Aorta (tissue), 5 donors: ENCODE measurements at regions not wholly inside any gene's neighbourhood (a gene's known extent, or its start where the extent isn't known, plus 50 kb on each side); places are given as distances from the start of the nearest gene placed in this dataset.

ENCODE experiments used
- ATAC-seq: fragments of 200-7000 bp; cut with Tn5 transposase; one replicate; pipeline ENCODE4 v1.9.1; 2022; ENCODE audit warnings: moderate library complexity; ENCODE audit not compliant: low FRiP score
- DNase-seq, 2 donors: peaks; one replicate each; pipeline ENCODE4 v3.0.0-alpha.2; 2020
- H3K27ac ChIP-seq, 2 donors: one replicate each; pipeline ENCODE4 v1.5.1; 2013; ENCODE audit warnings: low read length in 2 of 2, mild to moderate bottlenecking in 2 of 2, moderate library complexity in 2 of 2, control low read depth in 1 of 2, inconsistent platforms in 1 of 2, low read depth in 1 of 2
- H3K27me3 ChIP-seq, 2 donors: one replicate each; pipeline ENCODE4 v1.6.1; 2013; ENCODE audit warnings: control low read depth in 1 of 2, low read length in 1 of 2, mild to moderate bottlenecking in 1 of 2, moderate library complexity in 1 of 2; ENCODE audit not compliant: insufficient read depth in 2 of 2, control insufficient read depth in 1 of 2
- H3K36me3 ChIP-seq, 2 donors: one replicate each; pipeline ENCODE4 v1.6.1; 2013; ENCODE audit warnings: control low read depth in 1 of 2, low read length in 1 of 2, mild to moderate bottlenecking in 1 of 2; ENCODE audit not compliant: insufficient read depth in 2 of 2, control insufficient read depth in 1 of 2
- H3K4me1 ChIP-seq, 2 donors: one replicate each; pipeline ENCODE4 v1.6.1; 2013; ENCODE audit warnings: low read length in 2 of 2, control low read depth in 1 of 2, mild to moderate bottlenecking in 1 of 2, moderate library complexity in 1 of 2; ENCODE audit not compliant: insufficient read depth in 2 of 2, control insufficient read depth in 1 of 2
- H3K4me3 ChIP-seq, 2 donors: one replicate each; pipeline ENCODE4 v1.5.1; 2013; ENCODE audit warnings: low read length in 2 of 2, control low read depth in 1 of 2, mild to moderate bottlenecking in 1 of 2
- H3K9me3 ChIP-seq: one replicate; pipeline ENCODE4 v1.6.1; 2013; ENCODE audit warnings: mild to moderate bottlenecking, low read length; ENCODE audit not compliant: control insufficient read depth
- WGBS, 2 donors: extraction: QIAGEN DNeasy Blood & Tissue Kit; methylation state at CpG; one replicate each; pipeline ENCODE4 v1.1.7; 2013; 5-methylcytosine and 5-hydroxymethylcytosine counted together
- intact Hi-C, 2 donors: fragments of 100-400 bp; cut with DNase I; formaldehyde crosslinking; loops; one replicate each; pipeline versions ENCODE4 v1.14.2 to v1.15.0; 2022
- donor health status: healthy with polysubstance abuse.
- donor health status: Bipolar disorder and iron deficiency.
- donor health status: DM: no; HTN: no; CAD: no.
- donor health status: DM: no; HTN: no; CAD: no.
- donor health status: DM: yes; HTN: yes; CAD: no.

GRCh38 chr11:42337786-42338455 is 878.5 kb upstream of the LRRC4C start:
- no peaks in the 10 kb centered on the region for H3K9me3 ChIP-seq
- no peaks in the 10 kb centered on the region for H3K27me3 ChIP-seq
- H3K4me1 ChIP-seq = no peaks in the 10 kb centered on the region
- intact Hi-C loops = no loop called here
- H3K4me3 ChIP-seq = no peak overlapping the region
- no peaks in the 10 kb centered on the region for H3K36me3 ChIP-seq
- H3K27ac ChIP-seq = no peak overlapping the region
- WGBS, 2 donors = 53 to 61% methylated on average over 4 of the region's 4 CpGs
- DNase-seq (no peak), ATAC-seq (no peak)

GRCh38 chr11:42344204-42344792 is 884.8 kb upstream of the LRRC4C start:
- WGBS, 2 donors = 95% methylated on average over 25 of the region's 25 CpGs
- ATAC-seq (peak; percentile 33), DNase-seq (peak in 1 of 2 donors; percentile 71)
- Histone ChIP-seq H3K4me3 (no peak overlapping the region), H3K36me3 (no peaks in the 10 kb centered on the region), H3K27ac (no peak overlapping the region), H3K27me3 (no peaks in the 10 kb centered on the region), H3K9me3 (no peaks in the 10 kb centered on the region), H3K4me1 (no peaks in the 10 kb centered on the region)
- intact Hi-C loops = no loop called here

GRCh38 chr11:42345933-42346332 is 886.5 kb upstream of the LRRC4C start:
- H3K36me3 ChIP-seq = no peaks in the 10 kb centered on the region
- no peak overlapping the region for H3K27ac ChIP-seq
- no peak overlapping the region for H3K4me3 ChIP-seq
- DNase-seq = no peak
- ATAC-seq = no peak
- intact Hi-C loops = no loop called here
- H3K27me3 ChIP-seq = no peaks in the 10 kb centered on the region
- H3K9me3 ChIP-seq = no peaks in the 10 kb centered on the region
- H3K4me1 ChIP-seq = no peaks in the 10 kb centered on the region

GRCh38 chr11:42363701-42364100 is 904.2 kb upstream of the LRRC4C start:
- Histone ChIP-seq H3K4me3 (no peak overlapping the region), H3K36me3 (no peaks in the 10 kb centered on the region), H3K9me3 (no peaks in the 10 kb centered on the region), H3K27ac (no peak overlapping the region), H3K27me3 (no peaks in the 10 kb centered on the region), H3K4me1 (no peaks in the 10 kb centered on the region)
- DNase-seq (no peak), ATAC-seq (no peak)
- WGBS, 2 donors = 3 to 5% methylated on average over 2 of the region's 2 CpGs
- intact Hi-C loops = no loop called here

- no peaks in the 10 kb centered on the region for H3K9me3 ChIP-seq
- intact Hi-C loops = no loop called here
- no peak for ATAC-seq
- no peaks in the 10 kb centered on the region for H3K36me3 ChIP-seq
- no peak overlapping the region for H3K4me3 ChIP-seq
- no peaks in the 10 kb centered on the region for H3K4me1 ChIP-seq
- DNase-seq = no peak
- no peaks in the 10 kb centered on the region for H3K27me3 ChIP-seq
- no peak overlapping the region for H3K27ac ChIP-seq
Measured at GRCh38 chr11:42390116-42390515, 921.7 kb upstream of the API5 start.

GRCh38 chr11:42397483-42397882 is 914.3 kb upstream of the API5 start:
- H3K27ac ChIP-seq = no peak overlapping the region
- ATAC-seq (no peak), DNase-seq (no peak)
- no peaks in the 10 kb centered on the region for H3K4me1 ChIP-seq
- H3K4me3 ChIP-seq = no peak overlapping the region
- H3K9me3 ChIP-seq = no peaks in the 10 kb centered on the region
- intact Hi-C loops = no loop called here
- no peaks in the 10 kb centered on the region for H3K27me3 ChIP-seq
- H3K36me3 ChIP-seq = no peaks in the 10 kb centered on the region

GRCh38 chr11:42407341-42407740 is 904.5 kb upstream of the API5 start:
- WGBS, 2 donors = 6 to 20% methylated on average over 3 of the region's 3 CpGs
- Histone ChIP-seq H3K4me1 (no peaks in the 10 kb centered on the region), H3K9me3 (no peaks in the 10 kb centered on the region), H3K4me3 (no peak overlapping the region), H3K36me3 (no peaks in the 10 kb centered on the region), H3K27ac (no peak overlapping the region), H3K27me3 (no peaks in the 10 kb centered on the region)
- ATAC-seq (no peak), DNase-seq (no peak)
- intact Hi-C loops = no loop called here

GRCh38 chr11:42410251-42410955 is 901.4 kb upstream of the API5 start:
- Histone ChIP-seq H3K27ac (no peak overlapping the region), H3K9me3 (no peaks in the 10 kb centered on the region), H3K27me3 (no peaks in the 10 kb centered on the region), H3K4me1 (no peaks in the 10 kb centered on the region), H3K4me3 (no peak overlapping the region), H3K36me3 (no peaks in the 10 kb centered on the region)
- ATAC-seq (no peak), DNase-seq (no peak)
- intact Hi-C loops = no loop called here
- 77 to 80% methylated on average over 6 of the region's 6 CpGs for WGBS, 2 donors

GRCh38 chr11:42412590-42412989 is 899.2 kb upstream of the API5 start:
- H3K27ac ChIP-seq = no peak overlapping the region
- no peaks in the 10 kb centered on the region for H3K36me3 ChIP-seq
- intact Hi-C loops = no loop called here
- 54 to 55% methylated on average over 4 of the region's 4 CpGs for WGBS, 2 donors
- no peaks in the 10 kb centered on the region for H3K9me3 ChIP-seq
- H3K27me3 ChIP-seq = no peaks in the 10 kb centered on the region
- ATAC-seq = no peak
- no peak overlapping the region for H3K4me3 ChIP-seq
- DNase-seq = no peak
- H3K4me1 ChIP-seq = no peaks in the 10 kb centered on the region
